ENCODE measurements at regions not wholly inside any gene's neighbourhood (a gene's known extent, or its start where the extent isn't known, plus 50 kb on each side); places are given as distances from the start of the nearest gene placed in this dataset.

GRCh38 chr15:38093931-38094330, 158.7 kb upstream of the SPRED1 start:
- no peaks in the 10 kb centered on the region for H4K20me1 ChIP-seq (ENCODE audit: low read depth, low read length)
- H3F3A ChIP-seq (ENCODE audit: insufficient read depth) = no peaks in the 10 kb centered on the region
- TF ChIP-seq CTCF (IDR thresholded peaks at IDR 0.05; ENCODE audit: insufficient read depth, low read length, poor library complexity, severe bottlenecking) (no peak), EZH2phosphoT487 (conservative IDR thresholded peaks at IDR 0.05; ENCODE audit: low read length) (no peak)
- peaks cover 6% of the 10 kb centered on the region for H3K9me3 ChIP-seq (ENCODE audit: insufficient read depth, low read length)
- no peaks in the 10 kb centered on the region for H3K27me3 ChIP-seq (ENCODE audit: low read length)
- no peaks in the 10 kb centered on the region for H3K9me2 ChIP-seq (replicated peaks; ENCODE audit: insufficient read depth, low read length)
- H3K27ac ChIP-seq (ENCODE audit: low read depth, low read length) = no peak overlapping the region
- H3K4me2 ChIP-seq (ENCODE audit: low read depth, low read length, poor library complexity, severe bottlenecking) = no peak overlapping the region
- no peaks in the 10 kb centered on the region for H3K79me2 ChIP-seq (ENCODE audit: insufficient read depth, low read length)
- no peak overlapping the region for H3K4me3 ChIP-seq (ENCODE audit: insufficient read depth, low read length, poor library complexity, severe bottlenecking)
- H2AFZ ChIP-seq (ENCODE audit: low read depth, low read length, severe bottlenecking) = no peak overlapping the region
- no peak overlapping the region for H3K9ac ChIP-seq (ENCODE audit: low read length)
- H3K36me3 ChIP-seq (ENCODE audit: low read length) = 0 out of 2 replicates have a peak, but pooled peaks cover 2% of the 10 kb centered on the region

GRCh38 chr15:38102972-38103371, 149.7 kb upstream of the SPRED1 start:
- TF ChIP-seq EZH2phosphoT487 (conservative IDR thresholded peaks at IDR 0.05; ENCODE audit: low read length) (no peak), CTCF (IDR thresholded peaks at IDR 0.05; ENCODE audit: insufficient read depth, low read length, poor library complexity, severe bottlenecking) (no peak)
- no peaks in the 10 kb centered on the region for H4K20me1 ChIP-seq (ENCODE audit: low read depth, low read length)
- no peaks in the 10 kb centered on the region for H3K9me2 ChIP-seq (replicated peaks; ENCODE audit: insufficient read depth, low read length)
- H3K36me3 ChIP-seq (ENCODE audit: low read length) = no peaks in the 10 kb centered on the region
- H3K4me2 ChIP-seq (ENCODE audit: low read depth, low read length, poor library complexity, severe bottlenecking) = no peak overlapping the region
- no peak overlapping the region for H3K27ac ChIP-seq (ENCODE audit: low read depth, low read length)
- no peaks in the 10 kb centered on the region for H3F3A ChIP-seq (ENCODE audit: insufficient read depth)
- H3K9ac ChIP-seq (ENCODE audit: low read length) = no peak overlapping the region
- H3K4me3 ChIP-seq (ENCODE audit: insufficient read depth, low read length, poor library complexity, severe bottlenecking) = no peak overlapping the region
- no peaks in the 10 kb centered on the region for H3K9me3 ChIP-seq (ENCODE audit: insufficient read depth, low read length)
- H3K79me2 ChIP-seq (ENCODE audit: insufficient read depth, low read length) = no peaks in the 10 kb centered on the region
- H3K27me3 ChIP-seq (ENCODE audit: low read length) = no peaks in the 10 kb centered on the region
- no peak overlapping the region for H2AFZ ChIP-seq (ENCODE audit: low read depth, low read length, severe bottlenecking)

GRCh38 chr15:38103564-38103963, 149.1 kb upstream of the SPRED1 start:
- no peak for TF ChIP-seq CTCF (IDR thresholded peaks at IDR 0.05; ENCODE audit: insufficient read depth, low read length, poor library complexity, severe bottlenecking)
- no peak for TF ChIP-seq EZH2phosphoT487 (conservative IDR thresholded peaks at IDR 0.05; ENCODE audit: low read length)
- Histone ChIP-seq H3F3A (ENCODE audit: insufficient read depth) (no peaks in the 10 kb centered on the region), H3K36me3 (ENCODE audit: low read length) (no peaks in the 10 kb centered on the region), H2AFZ (ENCODE audit: low read depth, low read length, severe bottlenecking) (no peak overlapping the region), H3K4me2 (ENCODE audit: low read depth, low read length, poor library complexity, severe bottlenecking) (no peak overlapping the region), H3K79me2 (ENCODE audit: insufficient read depth, low read length) (no peaks in the 10 kb centered on the region), H3K27me3 (ENCODE audit: low read length) (no peaks in the 10 kb centered on the region), H3K9me3 (ENCODE audit: insufficient read depth, low read length) (no peaks in the 10 kb centered on the region), H3K9me2 (replicated peaks; ENCODE audit: insufficient read depth, low read length) (no peaks in the 10 kb centered on the region), H3K4me3 (ENCODE audit: insufficient read depth, low read length, poor library complexity, severe bottlenecking) (no peak overlapping the region), H3K27ac (ENCODE audit: low read depth, low read length) (no peak overlapping the region), H4K20me1 (ENCODE audit: low read depth, low read length) (no peaks in the 10 kb centered on the region), H3K9ac (ENCODE audit: low read length) (no peak overlapping the region)
